ENCODE measurements at regions not wholly inside any gene's neighbourhood (a gene's known extent, or its start where the extent isn't known, plus 50 kb on each side); places are given as distances from the start of the nearest gene placed in this dataset.

DNA sequence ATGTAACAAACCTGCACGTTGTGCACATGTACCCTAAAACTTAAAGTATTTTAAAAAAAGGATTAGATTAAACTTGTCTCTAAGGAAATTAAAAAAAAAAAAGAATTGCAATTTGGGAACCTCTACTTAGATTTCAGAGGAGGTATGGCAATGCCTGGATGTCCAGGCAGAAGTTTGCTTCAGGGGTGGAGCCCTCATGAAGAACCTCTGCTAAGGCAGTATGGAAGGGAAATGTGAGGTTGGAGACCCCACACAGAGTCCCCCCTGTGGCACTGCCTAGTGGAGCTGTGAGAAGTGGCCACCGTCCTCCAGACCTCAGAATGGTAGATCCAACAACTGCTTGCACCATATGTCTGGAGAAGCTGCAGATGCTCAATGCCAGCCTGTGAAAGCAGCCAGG, 279.6 kb upstream of the CCDC196 start:
- TF ChIP-seq POLR2A (IDR thresholded peaks at IDR 0.05; ENCODE audit: low read depth, low read length) (no peak), POLR2AphosphoS5 (IDR thresholded peaks at IDR 0.05; ENCODE audit: low read depth, low read length) (no peak), TAF1 (IDR thresholded peaks at IDR 0.05; ENCODE audit: low read depth, low read length) (no peak), SPI1 (IDR thresholded peaks at IDR 0.05; ENCODE audit: low read depth, low read length) (no peak)

All from GM12891 (cell line).